GM23338 (cell line): ENCODE measurements at regions not wholly inside any gene's neighbourhood (a gene's known extent, or its start where the extent isn't known, plus 50 kb on each side); places are given as distances from the start of the nearest gene placed in this dataset.

Source experiments
- ATAC-seq: fragments of 200-7000 bp; cut with Tn5 transposase; 3 replicates; pipeline ENCODE4 v1.9.1; 2020
- DNase-seq: peaks from one replicate; pipeline ENCODE4 v3.0.0-alpha.2; 2015; ENCODE audit warnings: low spot score
- H2AFZ ChIP-seq: fragments of 200-600 bp; sonication (generic); 2 replicates; pipeline ENCODE4 v1.8.0; 2016; ENCODE audit warnings: antibody characterized with exemption, mild to moderate bottlenecking, moderate library complexity
- H3F3A ChIP-seq: fragments of 200-600 bp; sonication (generic); replicated peaks from 2 replicates; pipeline ENCODE4 v1.8.0; 2017; ENCODE audit warnings: antibody characterized with exemption, mixed run types, low read depth
- H3K27ac ChIP-seq: fragments of 200-600 bp; sonication (generic); 2 replicates; pipeline ENCODE4 v1.6.1; 2016; ENCODE audit warnings: low read depth
- H3K27me3 ChIP-seq: fragments of 200-600 bp; sonication (generic); 2 replicates; pipeline ENCODE4 v1.8.0; 2016; ENCODE audit warnings: mild to moderate bottlenecking, mixed run types, moderate library complexity; ENCODE audit not compliant: insufficient read depth
- H3K36me3 ChIP-seq: fragments of 200-600 bp; sonication (generic); 2 replicates; pipeline ENCODE4 v1.8.0; 2016; ENCODE audit warnings: mild to moderate bottlenecking; ENCODE audit not compliant: insufficient read depth
- H3K4me1 ChIP-seq: fragments of 200-600 bp; sonication (generic); 2 replicates; pipeline ENCODE4 v1.8.0; 2016; ENCODE audit warnings: mild to moderate bottlenecking, moderate library complexity; ENCODE audit not compliant: insufficient read depth
- H3K4me2 ChIP-seq: fragments of 200-600 bp; sonication (generic); 2 replicates; pipeline ENCODE4 v1.7.1; 2017; ENCODE audit warnings: mixed run types
- H3K4me3 ChIP-seq: fragments of 200-600 bp; sonication (generic); 2 replicates; pipeline ENCODE4 v1.6.1; 2016; ENCODE audit warnings: mixed run types
- H3K79me2 ChIP-seq: fragments of 200-600 bp; sonication (generic); replicated peaks from 2 replicates; pipeline ENCODE4 v1.8.0; 2017; ENCODE audit warnings: mild to moderate bottlenecking; ENCODE audit not compliant: insufficient read depth
- H3K9me2 ChIP-seq: fragments of 200-600 bp; sonication (generic); 2 replicates; pipeline ENCODE4 v1.8.0; 2017; ENCODE audit not compliant: insufficient read depth
- H4K20me1 ChIP-seq: fragments of 200-600 bp; sonication (generic); replicated peaks from 2 replicates; pipeline ENCODE4 v1.8.0; 2017; ENCODE audit warnings: mild to moderate bottlenecking; ENCODE audit not compliant: insufficient read depth
- H3K27ac Mint-ChIP-seq: 2 replicates; pipeline ENCODE4 v1.8.0; 2020; ENCODE audit warnings: inconsistent platforms, mild to moderate bottlenecking, moderate library complexity, mixed read lengths
- H3K27me3 Mint-ChIP-seq: 3 replicates; pipeline ENCODE4 v1.8.0; 2022; ENCODE audit warnings: low read depth, mild to moderate bottlenecking, moderate library complexity, mixed read lengths, inconsistent platforms; ENCODE audit not compliant: insufficient read depth, poor library complexity
- H3K36me3 Mint-ChIP-seq: 3 replicates; pipeline ENCODE4 v1.8.0; 2021; ENCODE audit warnings: low read depth, mild to moderate bottlenecking, inconsistent platforms, moderate library complexity, mixed read lengths
- H3K4me1 Mint-ChIP-seq: 3 replicates; pipeline ENCODE4 v1.8.0; 2020; ENCODE audit warnings: mild to moderate bottlenecking, inconsistent platforms, mixed read lengths
- H3K4me3 Mint-ChIP-seq: 3 replicates; pipeline ENCODE4 v1.8.0; 2021; ENCODE audit warnings: moderate library complexity, mild to moderate bottlenecking, inconsistent platforms, mixed read lengths
- H3K9me3 Mint-ChIP-seq: 3 replicates; pipeline ENCODE4 v1.8.0; 2020; ENCODE audit warnings: moderate library complexity, mild to moderate bottlenecking, inconsistent platforms, mixed read lengths
- EZH2phosphoT487 ChIP-seq: fragments of 200-600 bp; sonication (generic); IDR thresholded peaks from one replicate; pipeline ENCODE4 v1.8.1; 2018; ENCODE audit warnings: antibody characterized with exemption; ENCODE audit not compliant: unreplicated experiment
- JUNB ChIP-seq: IDR thresholded peaks from one replicate; pipeline ENCODE4 v1.6.1; 2016; ENCODE audit warnings: antibody characterized with exemption; ENCODE audit not compliant: unreplicated experiment
- POLR2AphosphoS5 ChIP-seq: IDR thresholded peaks from 2 replicates; pipeline ENCODE4 v1.6.1; 2016; ENCODE audit warnings: antibody characterized with exemption, low read depth
- STAT1 ChIP-seq: IDR thresholded peaks from one replicate; pipeline ENCODE4 v1.6.1; 2016; ENCODE audit warnings: antibody characterized with exemption; ENCODE audit not compliant: unreplicated experiment
- ZNF331 ChIP-seq: fragments of 250-450 bp; sonication (Bioruptor Pico); IDR thresholded peaks from 2 replicates; pipeline ENCODE4 v1.5.0; 2020; ENCODE audit warnings: low read depth, mild to moderate bottlenecking, moderate library complexity
- TF ChIP-seq, protein P1 (sequence below), 2 experiments: fragments of 200-600 bp in 1 of 2; sonication (generic) in 1 of 2; conservative IDR thresholded peaks; 2 replicates each; pipeline versions ENCODE4 v1.5.1 to v1.6.1; 2016 to 2017; ENCODE audit warnings: antibody characterized with exemption in 2 of 2, low read depth in 2 of 2, mild to moderate bottlenecking in 2 of 2, moderate library complexity in 1 of 2
- TF ChIP-seq, protein P2 (sequence below): IDR thresholded peaks from one replicate; pipeline ENCODE4 v1.6.1; 2018; ENCODE audit warnings: antibody characterized with exemption; ENCODE audit not compliant: unreplicated experiment
- TF ChIP-seq, protein P3 (sequence below): IDR thresholded peaks from 2 replicates; pipeline ENCODE4 v1.6.1; 2016; ENCODE audit warnings: antibody characterized with exemption

DNA sequence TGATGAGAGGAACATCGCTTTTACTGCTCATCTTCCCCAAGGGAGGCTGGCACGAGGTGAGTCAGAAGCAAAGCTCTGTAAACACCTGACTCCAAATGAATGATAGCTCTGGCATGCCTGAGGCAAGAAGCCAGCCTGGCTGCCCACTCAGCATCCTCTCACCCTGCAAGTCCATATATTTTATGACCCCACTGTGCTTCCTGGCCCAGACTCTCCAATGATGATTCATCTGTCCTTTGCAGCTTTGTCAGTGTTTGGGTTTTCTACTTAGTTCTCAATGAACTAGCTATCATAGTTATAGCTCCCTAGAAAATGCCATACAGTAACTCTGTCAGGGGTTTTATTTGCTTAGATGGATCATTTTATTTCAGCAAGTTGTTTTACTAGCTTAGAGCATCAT lies 52.1 kb upstream of the FSTL4 start:
- no peaks in the 10 kb centered on the region for H3K9me3 Mint-ChIP-seq
- Histone ChIP-seq H2AFZ (no peak overlapping the region), H3K4me2 (no peak overlapping the region), H3K4me3 (no peak overlapping the region), H3K9me2 (no peaks in the 10 kb centered on the region), H3K4me1 (no peaks in the 10 kb centered on the region), H4K20me1 (no peaks in the 10 kb centered on the region), H3F3A (no peaks in the 10 kb centered on the region), H3K36me3 (no peaks in the 10 kb centered on the region), H3K27me3 (no peaks in the 10 kb centered on the region), H3K79me2 (no peaks in the 10 kb centered on the region), H3K27ac (no peak overlapping the region)
- H3K4me1 Mint-ChIP-seq = no peaks in the 10 kb centered on the region
- H3K36me3 Mint-ChIP-seq = no peaks in the 10 kb centered on the region
- DNase-seq (no peak), ATAC-seq (no peak)
- H3K27me3 Mint-ChIP-seq = peaks cover 3% of the 10 kb centered on the region
- no peak overlapping the region for H3K4me3 Mint-ChIP-seq
- H3K27ac Mint-ChIP-seq = no peak overlapping the region
- no peak for TF ChIP-seq JUNB
- no peak for TF ChIP-seq STAT1
- TF ChIP-seq POLR2AphosphoS5 = no peak

DNA sequence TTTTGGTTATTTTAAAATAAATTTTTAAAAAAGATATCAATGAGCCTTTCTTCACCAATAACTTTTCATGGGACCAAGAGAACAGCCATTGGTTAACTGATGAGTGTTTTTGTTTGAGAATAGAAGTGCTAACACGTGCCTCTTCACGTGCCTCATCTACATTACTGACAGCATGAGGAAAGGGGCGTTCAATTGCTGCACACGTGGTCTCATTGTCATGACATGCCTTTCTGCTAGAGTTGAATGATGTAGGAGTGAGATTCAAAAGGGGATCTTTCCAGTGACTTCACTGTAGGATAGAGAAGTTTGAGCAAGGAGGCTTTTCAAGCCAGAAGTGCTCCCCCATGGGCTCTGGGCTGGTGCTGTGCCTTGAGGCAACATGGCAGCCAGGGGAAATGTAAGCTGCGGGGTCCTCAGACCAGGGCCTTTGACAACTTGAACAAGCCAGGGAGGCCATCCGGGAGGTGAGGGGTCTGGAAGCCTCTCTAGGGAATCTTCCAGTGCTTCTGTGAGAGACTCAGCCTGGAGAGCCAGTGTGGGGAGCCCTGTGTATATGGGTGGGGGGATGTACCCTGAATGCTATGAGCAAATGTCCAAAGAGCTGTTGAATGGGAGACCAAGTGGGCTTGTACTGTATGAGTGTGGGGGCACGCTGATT lies 51.2 kb upstream of the FSTL4 start:
- H3K4me3 Mint-ChIP-seq = no peak overlapping the region
- Histone ChIP-seq H3K27me3 (no peaks in the 10 kb centered on the region), H3K27ac (no peak overlapping the region), H3K79me2 (no peaks in the 10 kb centered on the region), H3F3A (no peaks in the 10 kb centered on the region), H3K36me3 (no peaks in the 10 kb centered on the region), H2AFZ (no peak overlapping the region), H3K4me3 (no peak overlapping the region), H3K4me1 (peaks cover 7% of the 10 kb centered on the region), H4K20me1 (no peaks in the 10 kb centered on the region), H3K4me2 (no peak overlapping the region), H3K9me2 (no peaks in the 10 kb centered on the region)
- DNase-seq (no peak), ATAC-seq (no peak)
- peaks cover 4% of the 10 kb centered on the region; the same call in 1 of the 3 replicates for H3K4me1 Mint-ChIP-seq
- H3K9me3 Mint-ChIP-seq = no peaks in the 10 kb centered on the region
- H3K27me3 Mint-ChIP-seq = peaks cover 3% of the 10 kb centered on the region
- no peak overlapping the region for H3K27ac Mint-ChIP-seq
- H3K36me3 Mint-ChIP-seq = no peaks in the 10 kb centered on the region
- TF ChIP-seq JUNB = no peak
- TF ChIP-seq POLR2AphosphoS5 = no peak
- TF ChIP-seq, protein P1, sequence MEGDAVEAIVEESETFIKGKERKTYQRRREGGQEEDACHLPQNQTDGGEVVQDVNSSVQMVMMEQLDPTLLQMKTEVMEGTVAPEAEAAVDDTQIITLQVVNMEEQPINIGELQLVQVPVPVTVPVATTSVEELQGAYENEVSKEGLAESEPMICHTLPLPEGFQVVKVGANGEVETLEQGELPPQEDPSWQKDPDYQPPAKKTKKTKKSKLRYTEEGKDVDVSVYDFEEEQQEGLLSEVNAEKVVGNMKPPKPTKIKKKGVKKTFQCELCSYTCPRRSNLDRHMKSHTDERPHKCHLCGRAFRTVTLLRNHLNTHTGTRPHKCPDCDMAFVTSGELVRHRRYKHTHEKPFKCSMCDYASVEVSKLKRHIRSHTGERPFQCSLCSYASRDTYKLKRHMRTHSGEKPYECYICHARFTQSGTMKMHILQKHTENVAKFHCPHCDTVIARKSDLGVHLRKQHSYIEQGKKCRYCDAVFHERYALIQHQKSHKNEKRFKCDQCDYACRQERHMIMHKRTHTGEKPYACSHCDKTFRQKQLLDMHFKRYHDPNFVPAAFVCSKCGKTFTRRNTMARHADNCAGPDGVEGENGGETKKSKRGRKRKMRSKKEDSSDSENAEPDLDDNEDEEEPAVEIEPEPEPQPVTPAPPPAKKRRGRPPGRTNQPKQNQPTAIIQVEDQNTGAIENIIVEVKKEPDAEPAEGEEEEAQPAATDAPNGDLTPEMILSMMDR (conservative IDR thresholded peaks at IDR 0.05; ENCODE audit: low read depth in 2 of 2) = no peak
- TF ChIP-seq EZH2phosphoT487 = no peak
- TF ChIP-seq, protein P2, sequence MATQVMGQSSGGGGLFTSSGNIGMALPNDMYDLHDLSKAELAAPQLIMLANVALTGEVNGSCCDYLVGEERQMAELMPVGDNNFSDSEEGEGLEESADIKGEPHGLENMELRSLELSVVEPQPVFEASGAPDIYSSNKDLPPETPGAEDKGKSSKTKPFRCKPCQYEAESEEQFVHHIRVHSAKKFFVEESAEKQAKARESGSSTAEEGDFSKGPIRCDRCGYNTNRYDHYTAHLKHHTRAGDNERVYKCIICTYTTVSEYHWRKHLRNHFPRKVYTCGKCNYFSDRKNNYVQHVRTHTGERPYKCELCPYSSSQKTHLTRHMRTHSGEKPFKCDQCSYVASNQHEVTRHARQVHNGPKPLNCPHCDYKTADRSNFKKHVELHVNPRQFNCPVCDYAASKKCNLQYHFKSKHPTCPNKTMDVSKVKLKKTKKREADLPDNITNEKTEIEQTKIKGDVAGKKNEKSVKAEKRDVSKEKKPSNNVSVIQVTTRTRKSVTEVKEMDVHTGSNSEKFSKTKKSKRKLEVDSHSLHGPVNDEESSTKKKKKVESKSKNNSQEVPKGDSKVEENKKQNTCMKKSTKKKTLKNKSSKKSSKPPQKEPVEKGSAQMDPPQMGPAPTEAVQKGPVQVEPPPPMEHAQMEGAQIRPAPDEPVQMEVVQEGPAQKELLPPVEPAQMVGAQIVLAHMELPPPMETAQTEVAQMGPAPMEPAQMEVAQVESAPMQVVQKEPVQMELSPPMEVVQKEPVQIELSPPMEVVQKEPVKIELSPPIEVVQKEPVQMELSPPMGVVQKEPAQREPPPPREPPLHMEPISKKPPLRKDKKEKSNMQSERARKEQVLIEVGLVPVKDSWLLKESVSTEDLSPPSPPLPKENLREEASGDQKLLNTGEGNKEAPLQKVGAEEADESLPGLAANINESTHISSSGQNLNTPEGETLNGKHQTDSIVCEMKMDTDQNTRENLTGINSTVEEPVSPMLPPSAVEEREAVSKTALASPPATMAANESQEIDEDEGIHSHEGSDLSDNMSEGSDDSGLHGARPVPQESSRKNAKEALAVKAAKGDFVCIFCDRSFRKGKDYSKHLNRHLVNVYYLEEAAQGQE = no peak
- TF ChIP-seq, protein P3, sequence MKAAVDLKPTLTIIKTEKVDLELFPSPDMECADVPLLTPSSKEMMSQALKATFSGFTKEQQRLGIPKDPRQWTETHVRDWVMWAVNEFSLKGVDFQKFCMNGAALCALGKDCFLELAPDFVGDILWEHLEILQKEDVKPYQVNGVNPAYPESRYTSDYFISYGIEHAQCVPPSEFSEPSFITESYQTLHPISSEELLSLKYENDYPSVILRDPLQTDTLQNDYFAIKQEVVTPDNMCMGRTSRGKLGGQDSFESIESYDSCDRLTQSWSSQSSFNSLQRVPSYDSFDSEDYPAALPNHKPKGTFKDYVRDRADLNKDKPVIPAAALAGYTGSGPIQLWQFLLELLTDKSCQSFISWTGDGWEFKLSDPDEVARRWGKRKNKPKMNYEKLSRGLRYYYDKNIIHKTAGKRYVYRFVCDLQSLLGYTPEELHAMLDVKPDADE = no peak
- no peak for TF ChIP-seq ZNF331 (CRISPR knock-in tag)
- no peak for TF ChIP-seq STAT1
